H1 (cell line): ENCODE measurements at regions not wholly inside any gene's neighbourhood (a gene's known extent, or its start where the extent isn't known, plus 50 kb on each side); places are given as distances from the start of the nearest gene placed in this dataset.

Experiments used
- BRCA1 ChIP-seq: IDR thresholded peaks from 2 replicates; pipeline ENCODE4 v1.6.1; 2012; ENCODE audit warnings: low read depth, low read length, improper control_type of control experiment
- CHD1 ChIP-seq: IDR thresholded peaks from 2 replicates; pipeline ENCODE4 v1.6.1; 2012; ENCODE audit warnings: low read depth, low read length, improper control_type of control experiment
- CTBP2 ChIP-seq: IDR thresholded peaks from 2 replicates; pipeline ENCODE4 v1.7.0; 2011; ENCODE audit warnings: borderline replicate concordance, mild to moderate bottlenecking, moderate library complexity, mixed read lengths, low read length; ENCODE audit not compliant: insufficient read depth, insufficient read length
- TF ChIP-seq, protein P1 (sequence below): fragments of 300-600 bp; sonication (generic); IDR thresholded peaks from 2 replicates; pipeline ENCODE4 v1.7.1; 2012; ENCODE audit warnings: low read length, moderate library complexity, mild to moderate bottlenecking, inconsistent platforms; ENCODE audit not compliant: insufficient replicate concordance

GRCh38 chr16:5354645-5355044 lies 257.1 kb upstream of the EEF2KMT start (continued):
- TF ChIP-seq, protein P1, sequence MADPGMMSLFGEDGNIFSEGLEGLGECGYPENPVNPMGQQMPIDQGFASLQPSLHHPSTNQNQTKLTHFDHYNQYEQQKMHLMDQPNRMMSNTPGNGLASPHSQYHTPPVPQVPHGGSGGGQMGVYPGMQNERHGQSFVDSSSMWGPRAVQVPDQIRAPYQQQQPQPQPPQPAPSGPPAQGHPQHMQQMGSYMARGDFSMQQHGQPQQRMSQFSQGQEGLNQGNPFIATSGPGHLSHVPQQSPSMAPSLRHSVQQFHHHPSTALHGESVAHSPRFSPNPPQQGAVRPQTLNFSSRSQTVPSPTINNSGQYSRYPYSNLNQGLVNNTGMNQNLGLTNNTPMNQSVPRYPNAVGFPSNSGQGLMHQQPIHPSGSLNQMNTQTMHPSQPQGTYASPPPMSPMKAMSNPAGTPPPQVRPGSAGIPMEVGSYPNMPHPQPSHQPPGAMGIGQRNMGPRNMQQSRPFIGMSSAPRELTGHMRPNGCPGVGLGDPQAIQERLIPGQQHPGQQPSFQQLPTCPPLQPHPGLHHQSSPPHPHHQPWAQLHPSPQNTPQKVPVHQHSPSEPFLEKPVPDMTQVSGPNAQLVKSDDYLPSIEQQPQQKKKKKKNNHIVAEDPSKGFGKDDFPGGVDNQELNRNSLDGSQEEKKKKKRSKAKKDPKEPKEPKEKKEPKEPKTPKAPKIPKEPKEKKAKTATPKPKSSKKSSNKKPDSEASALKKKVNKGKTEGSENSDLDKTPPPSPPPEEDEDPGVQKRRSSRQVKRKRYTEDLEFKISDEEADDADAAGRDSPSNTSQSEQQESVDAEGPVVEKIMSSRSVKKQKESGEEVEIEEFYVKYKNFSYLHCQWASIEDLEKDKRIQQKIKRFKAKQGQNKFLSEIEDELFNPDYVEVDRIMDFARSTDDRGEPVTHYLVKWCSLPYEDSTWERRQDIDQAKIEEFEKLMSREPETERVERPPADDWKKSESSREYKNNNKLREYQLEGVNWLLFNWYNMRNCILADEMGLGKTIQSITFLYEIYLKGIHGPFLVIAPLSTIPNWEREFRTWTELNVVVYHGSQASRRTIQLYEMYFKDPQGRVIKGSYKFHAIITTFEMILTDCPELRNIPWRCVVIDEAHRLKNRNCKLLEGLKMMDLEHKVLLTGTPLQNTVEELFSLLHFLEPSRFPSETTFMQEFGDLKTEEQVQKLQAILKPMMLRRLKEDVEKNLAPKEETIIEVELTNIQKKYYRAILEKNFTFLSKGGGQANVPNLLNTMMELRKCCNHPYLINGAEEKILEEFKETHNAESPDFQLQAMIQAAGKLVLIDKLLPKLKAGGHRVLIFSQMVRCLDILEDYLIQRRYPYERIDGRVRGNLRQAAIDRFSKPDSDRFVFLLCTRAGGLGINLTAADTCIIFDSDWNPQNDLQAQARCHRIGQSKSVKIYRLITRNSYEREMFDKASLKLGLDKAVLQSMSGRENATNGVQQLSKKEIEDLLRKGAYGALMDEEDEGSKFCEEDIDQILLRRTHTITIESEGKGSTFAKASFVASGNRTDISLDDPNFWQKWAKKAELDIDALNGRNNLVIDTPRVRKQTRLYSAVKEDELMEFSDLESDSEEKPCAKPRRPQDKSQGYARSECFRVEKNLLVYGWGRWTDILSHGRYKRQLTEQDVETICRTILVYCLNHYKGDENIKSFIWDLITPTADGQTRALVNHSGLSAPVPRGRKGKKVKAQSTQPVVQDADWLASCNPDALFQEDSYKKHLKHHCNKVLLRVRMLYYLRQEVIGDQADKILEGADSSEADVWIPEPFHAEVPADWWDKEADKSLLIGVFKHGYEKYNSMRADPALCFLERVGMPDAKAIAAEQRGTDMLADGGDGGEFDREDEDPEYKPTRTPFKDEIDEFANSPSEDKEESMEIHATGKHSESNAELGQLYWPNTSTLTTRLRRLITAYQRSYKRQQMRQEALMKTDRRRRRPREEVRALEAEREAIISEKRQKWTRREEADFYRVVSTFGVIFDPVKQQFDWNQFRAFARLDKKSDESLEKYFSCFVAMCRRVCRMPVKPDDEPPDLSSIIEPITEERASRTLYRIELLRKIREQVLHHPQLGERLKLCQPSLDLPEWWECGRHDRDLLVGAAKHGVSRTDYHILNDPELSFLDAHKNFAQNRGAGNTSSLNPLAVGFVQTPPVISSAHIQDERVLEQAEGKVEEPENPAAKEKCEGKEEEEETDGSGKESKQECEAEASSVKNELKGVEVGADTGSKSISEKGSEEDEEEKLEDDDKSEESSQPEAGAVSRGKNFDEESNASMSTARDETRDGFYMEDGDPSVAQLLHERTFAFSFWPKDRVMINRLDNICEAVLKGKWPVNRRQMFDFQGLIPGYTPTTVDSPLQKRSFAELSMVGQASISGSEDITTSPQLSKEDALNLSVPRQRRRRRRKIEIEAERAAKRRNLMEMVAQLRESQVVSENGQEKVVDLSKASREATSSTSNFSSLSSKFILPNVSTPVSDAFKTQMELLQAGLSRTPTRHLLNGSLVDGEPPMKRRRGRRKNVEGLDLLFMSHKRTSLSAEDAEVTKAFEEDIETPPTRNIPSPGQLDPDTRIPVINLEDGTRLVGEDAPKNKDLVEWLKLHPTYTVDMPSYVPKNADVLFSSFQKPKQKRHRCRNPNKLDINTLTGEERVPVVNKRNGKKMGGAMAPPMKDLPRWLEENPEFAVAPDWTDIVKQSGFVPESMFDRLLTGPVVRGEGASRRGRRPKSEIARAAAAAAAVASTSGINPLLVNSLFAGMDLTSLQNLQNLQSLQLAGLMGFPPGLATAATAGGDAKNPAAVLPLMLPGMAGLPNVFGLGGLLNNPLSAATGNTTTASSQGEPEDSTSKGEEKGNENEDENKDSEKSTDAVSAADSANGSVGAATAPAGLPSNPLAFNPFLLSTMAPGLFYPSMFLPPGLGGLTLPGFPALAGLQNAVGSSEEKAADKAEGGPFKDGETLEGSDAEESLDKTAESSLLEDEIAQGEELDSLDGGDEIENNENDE = no peak
- no peak for TF ChIP-seq BRCA1
- TF ChIP-seq CHD1 = no peak
- no peak for TF ChIP-seq CTBP2
- TF ChIP-seq, all 59 proteins: peak for 0
